ENCODE measurements at regions not wholly inside any gene's neighbourhood (a gene's known extent, or its start where the extent isn't known, plus 50 kb on each side); places are given as distances from the start of the nearest gene placed in this dataset.
A peak's percentile ranks its signal among the peaks of the same experiment; 100 is the strongest.

GRCh38 chr6:169075211-169075914 is 178.3 kb downstream of the THBS2 start:
- no peaks in the 10 kb centered on the region for H3K79me2 ChIP-seq (ENCODE audit: low read depth)
- no peaks in the 10 kb centered on the region for H4K20me1 ChIP-seq (ENCODE audit: low read depth)
- Mint-ChIP-seq H3K4me3 (no peak overlapping the region), H3K9me3 (peaks cover 4% of the 10 kb centered on the region), H3K4me1 (peaks cover 9% of the 10 kb centered on the region), H3K27me3 (ENCODE audit: insufficient read depth, low read depth) (peaks cover 3% of the 10 kb centered on the region), H3K27ac (peak overlapping the region; percentile 42), H3K36me3 (no peaks in the 10 kb centered on the region)
- no peak overlapping the region for H2AFZ ChIP-seq (replicated peaks)
- TF ChIP-seq, protein P1, sequence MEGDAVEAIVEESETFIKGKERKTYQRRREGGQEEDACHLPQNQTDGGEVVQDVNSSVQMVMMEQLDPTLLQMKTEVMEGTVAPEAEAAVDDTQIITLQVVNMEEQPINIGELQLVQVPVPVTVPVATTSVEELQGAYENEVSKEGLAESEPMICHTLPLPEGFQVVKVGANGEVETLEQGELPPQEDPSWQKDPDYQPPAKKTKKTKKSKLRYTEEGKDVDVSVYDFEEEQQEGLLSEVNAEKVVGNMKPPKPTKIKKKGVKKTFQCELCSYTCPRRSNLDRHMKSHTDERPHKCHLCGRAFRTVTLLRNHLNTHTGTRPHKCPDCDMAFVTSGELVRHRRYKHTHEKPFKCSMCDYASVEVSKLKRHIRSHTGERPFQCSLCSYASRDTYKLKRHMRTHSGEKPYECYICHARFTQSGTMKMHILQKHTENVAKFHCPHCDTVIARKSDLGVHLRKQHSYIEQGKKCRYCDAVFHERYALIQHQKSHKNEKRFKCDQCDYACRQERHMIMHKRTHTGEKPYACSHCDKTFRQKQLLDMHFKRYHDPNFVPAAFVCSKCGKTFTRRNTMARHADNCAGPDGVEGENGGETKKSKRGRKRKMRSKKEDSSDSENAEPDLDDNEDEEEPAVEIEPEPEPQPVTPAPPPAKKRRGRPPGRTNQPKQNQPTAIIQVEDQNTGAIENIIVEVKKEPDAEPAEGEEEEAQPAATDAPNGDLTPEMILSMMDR (IDR thresholded peaks at IDR 0.05) = no peak
- TF ChIP-seq EZH2 (IDR thresholded peaks at IDR 0.05) = no peak
- TF ChIP-seq EZH2phosphoT487 (IDR thresholded peaks at IDR 0.05) = no peak
- no peak overlapping the region for H3K9ac ChIP-seq
- H3K27me3 ChIP-seq = no peaks in the 10 kb centered on the region
- no peak overlapping the region for H3K27ac ChIP-seq
- H3K9me3 ChIP-seq (ENCODE audit: low read depth) = no peaks in the 10 kb centered on the region
- DNase-seq (ENCODE audit: low spot score) = no peak
- no peaks in the 10 kb centered on the region for H3F3A ChIP-seq (ENCODE audit: low read depth)
- no peaks in the 10 kb centered on the region for H3K4me1 ChIP-seq
- H3K4me3 ChIP-seq = no peak overlapping the region
- no peaks in the 10 kb centered on the region for H3K36me3 ChIP-seq
- no peak overlapping the region for H3K4me2 ChIP-seq

DNA sequence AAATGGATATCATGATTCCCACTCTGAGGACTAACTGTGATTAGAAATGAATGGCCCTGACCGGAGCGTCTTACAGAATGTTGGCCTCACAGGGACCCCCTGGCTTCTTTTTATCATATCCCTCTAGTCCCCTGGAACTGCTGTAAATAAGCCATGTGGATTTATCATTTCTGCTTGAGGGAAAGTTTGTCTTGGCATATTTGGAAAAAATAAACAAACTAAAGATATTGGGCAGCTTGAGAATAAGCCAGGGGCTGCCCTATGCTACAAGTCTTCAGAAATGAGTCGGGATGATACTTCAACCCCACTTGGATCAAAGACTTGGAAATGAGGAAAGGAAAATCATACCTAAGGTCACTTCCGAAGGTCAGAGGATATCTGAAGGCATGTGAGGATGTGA is 179.1 kb downstream of the THBS2 start:
- H3K4me2 ChIP-seq = no peak overlapping the region
- peaks cover 4% of the 10 kb centered on the region for H3K4me1 Mint-ChIP-seq
- TF ChIP-seq, protein P1 (IDR thresholded peaks at IDR 0.05) = no peak
- TF ChIP-seq EZH2phosphoT487 (IDR thresholded peaks at IDR 0.05) = no peak
- no peak for TF ChIP-seq EZH2 (IDR thresholded peaks at IDR 0.05)

GRCh38 chr6:169073311-169073710 is 180.3 kb downstream of the THBS2 start:
- H3K27me3 Mint-ChIP-seq (ENCODE audit: insufficient read depth, low read depth) = peaks cover 3% of the 10 kb centered on the region

More for the DNA sequence above, 179.1 kb downstream of the THBS2 start:
- H3K9ac ChIP-seq = no peak overlapping the region
- no peaks in the 10 kb centered on the region for H3K4me1 ChIP-seq
- Mint-ChIP-seq H3K4me3 (no peak overlapping the region), H3K36me3 (no peaks in the 10 kb centered on the region), H3K27ac (no peak overlapping the region), H3K9me3 (peaks cover 4% of the 10 kb centered on the region), H3K27me3 (ENCODE audit: insufficient read depth, low read depth) (peaks cover 3% of the 10 kb centered on the region)
- H3F3A ChIP-seq (ENCODE audit: low read depth) = no peaks in the 10 kb centered on the region
- H3K79me2 ChIP-seq (ENCODE audit: low read depth) = no peaks in the 10 kb centered on the region
- H3K9me3 ChIP-seq (ENCODE audit: low read depth) = no peaks in the 10 kb centered on the region
- no peaks in the 10 kb centered on the region for H4K20me1 ChIP-seq (ENCODE audit: low read depth)
- DNase-seq (ENCODE audit: low spot score) = no peak
- H3K27me3 ChIP-seq = no peaks in the 10 kb centered on the region
- H3K36me3 ChIP-seq = no peaks in the 10 kb centered on the region
- H2AFZ ChIP-seq (replicated peaks) = no peak overlapping the region
- H3K4me3 ChIP-seq = no peak overlapping the region
- H3K27ac ChIP-seq = no peak overlapping the region

More at GRCh38 chr6:169073311-169073710, 180.3 kb downstream of the THBS2 start:
- Histone ChIP-seq H3K27ac (no peak overlapping the region), H3K4me1 (no peaks in the 10 kb centered on the region), H2AFZ (replicated peaks) (no peak overlapping the region), H3K4me3 (no peak overlapping the region), H3K9me3 (ENCODE audit: low read depth) (no peaks in the 10 kb centered on the region), H3F3A (ENCODE audit: low read depth) (no peaks in the 10 kb centered on the region), H3K36me3 (no peaks in the 10 kb centered on the region), H4K20me1 (ENCODE audit: low read depth) (no peaks in the 10 kb centered on the region), H3K27me3 (no peaks in the 10 kb centered on the region), H3K9ac (no peak overlapping the region), H3K4me2 (no peak overlapping the region), H3K79me2 (ENCODE audit: low read depth) (no peaks in the 10 kb centered on the region)
- H3K27ac Mint-ChIP-seq = peak overlapping the region; percentile 66
- no peak for DNase-seq (ENCODE audit: low spot score)
- no peaks in the 10 kb centered on the region for H3K36me3 Mint-ChIP-seq
- no peak overlapping the region for H3K4me3 Mint-ChIP-seq
- TF ChIP-seq, protein P1 (IDR thresholded peaks at IDR 0.05) = no peak
- H3K4me1 Mint-ChIP-seq = no peaks in the 10 kb centered on the region
- H3K9me3 Mint-ChIP-seq = peaks cover 4% of the 10 kb centered on the region
